GM12873 (cell line): ENCODE measurements at regions not wholly inside any gene's neighbourhood (a gene's known extent, or its start where the extent isn't known, plus 50 kb on each side); places are given as distances from the start of the nearest gene placed in this dataset.

ENCODE experiments used
- TF ChIP-seq, protein P1 (sequence below): IDR thresholded peaks from 2 replicates; pipeline ENCODE4 v1.5.1; 2012; ENCODE audit warnings: low read depth, mild to moderate bottlenecking, moderate library complexity, low read length, control low read depth; ENCODE audit not compliant: insufficient read depth; ENCODE audit errors: missing control alignments

DNA sequence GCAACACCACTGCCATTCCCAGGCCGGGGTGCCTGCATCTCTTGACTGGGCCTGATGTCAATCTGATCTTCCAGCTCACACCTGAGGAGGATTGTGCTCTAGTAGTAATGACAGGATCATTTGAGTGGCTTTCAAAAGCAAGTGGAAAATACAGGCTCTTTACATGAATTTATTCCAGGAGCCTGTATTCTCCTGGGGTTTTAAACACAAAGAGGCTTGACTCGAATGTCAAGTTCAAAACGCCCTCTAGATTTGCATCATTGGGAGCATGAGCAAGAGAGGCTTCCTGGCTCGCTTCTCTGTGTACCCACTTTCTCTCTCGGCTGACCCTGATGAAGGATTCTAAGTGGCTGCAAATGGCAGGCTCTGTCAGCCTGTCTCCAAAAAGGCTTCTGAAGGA, 199.5 kb upstream of the PUDP start:
- TF ChIP-seq, protein P1, sequence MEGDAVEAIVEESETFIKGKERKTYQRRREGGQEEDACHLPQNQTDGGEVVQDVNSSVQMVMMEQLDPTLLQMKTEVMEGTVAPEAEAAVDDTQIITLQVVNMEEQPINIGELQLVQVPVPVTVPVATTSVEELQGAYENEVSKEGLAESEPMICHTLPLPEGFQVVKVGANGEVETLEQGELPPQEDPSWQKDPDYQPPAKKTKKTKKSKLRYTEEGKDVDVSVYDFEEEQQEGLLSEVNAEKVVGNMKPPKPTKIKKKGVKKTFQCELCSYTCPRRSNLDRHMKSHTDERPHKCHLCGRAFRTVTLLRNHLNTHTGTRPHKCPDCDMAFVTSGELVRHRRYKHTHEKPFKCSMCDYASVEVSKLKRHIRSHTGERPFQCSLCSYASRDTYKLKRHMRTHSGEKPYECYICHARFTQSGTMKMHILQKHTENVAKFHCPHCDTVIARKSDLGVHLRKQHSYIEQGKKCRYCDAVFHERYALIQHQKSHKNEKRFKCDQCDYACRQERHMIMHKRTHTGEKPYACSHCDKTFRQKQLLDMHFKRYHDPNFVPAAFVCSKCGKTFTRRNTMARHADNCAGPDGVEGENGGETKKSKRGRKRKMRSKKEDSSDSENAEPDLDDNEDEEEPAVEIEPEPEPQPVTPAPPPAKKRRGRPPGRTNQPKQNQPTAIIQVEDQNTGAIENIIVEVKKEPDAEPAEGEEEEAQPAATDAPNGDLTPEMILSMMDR, result no peak

DNA sequence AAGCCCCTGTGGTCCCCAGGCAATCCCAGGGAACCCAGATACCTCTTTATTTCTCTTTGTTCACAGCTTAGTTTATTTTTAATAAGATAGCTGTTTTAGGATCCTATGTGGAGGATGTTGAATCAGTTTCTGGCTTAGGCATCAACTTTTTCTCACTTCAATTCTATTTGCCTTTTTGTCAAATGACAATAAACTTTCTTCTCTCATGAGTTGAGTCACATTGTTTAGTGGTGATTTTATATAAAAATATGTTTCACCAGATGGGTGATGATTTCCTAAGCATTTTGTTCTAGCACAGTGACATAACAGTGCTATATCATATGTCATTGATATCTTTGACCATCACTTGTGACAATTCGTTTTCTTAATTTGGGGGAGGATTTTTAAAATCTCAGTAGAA, 198.1 kb upstream of the PUDP start:
- TF ChIP-seq, protein P1, result no peak

DNA sequence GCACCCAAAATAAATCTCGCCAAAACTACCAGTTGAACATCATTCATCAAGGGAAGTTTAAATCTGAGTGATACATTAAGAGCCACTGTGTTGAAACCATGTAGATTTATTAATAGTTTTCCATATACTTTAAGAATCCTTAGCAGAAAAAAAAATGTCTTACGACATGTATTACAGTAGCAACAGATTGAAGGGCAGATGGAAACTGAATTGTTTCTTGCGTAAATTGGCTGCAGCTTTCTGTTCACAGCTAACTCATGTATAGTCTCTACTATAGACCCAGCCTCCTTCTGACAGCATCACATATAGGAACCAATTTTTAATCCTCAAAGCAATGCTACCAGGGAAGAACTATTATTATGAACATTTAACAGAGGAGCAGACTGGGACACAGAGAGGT, 195.2 kb upstream of the PUDP start:
- TF ChIP-seq, protein P1, result no peak

DNA sequence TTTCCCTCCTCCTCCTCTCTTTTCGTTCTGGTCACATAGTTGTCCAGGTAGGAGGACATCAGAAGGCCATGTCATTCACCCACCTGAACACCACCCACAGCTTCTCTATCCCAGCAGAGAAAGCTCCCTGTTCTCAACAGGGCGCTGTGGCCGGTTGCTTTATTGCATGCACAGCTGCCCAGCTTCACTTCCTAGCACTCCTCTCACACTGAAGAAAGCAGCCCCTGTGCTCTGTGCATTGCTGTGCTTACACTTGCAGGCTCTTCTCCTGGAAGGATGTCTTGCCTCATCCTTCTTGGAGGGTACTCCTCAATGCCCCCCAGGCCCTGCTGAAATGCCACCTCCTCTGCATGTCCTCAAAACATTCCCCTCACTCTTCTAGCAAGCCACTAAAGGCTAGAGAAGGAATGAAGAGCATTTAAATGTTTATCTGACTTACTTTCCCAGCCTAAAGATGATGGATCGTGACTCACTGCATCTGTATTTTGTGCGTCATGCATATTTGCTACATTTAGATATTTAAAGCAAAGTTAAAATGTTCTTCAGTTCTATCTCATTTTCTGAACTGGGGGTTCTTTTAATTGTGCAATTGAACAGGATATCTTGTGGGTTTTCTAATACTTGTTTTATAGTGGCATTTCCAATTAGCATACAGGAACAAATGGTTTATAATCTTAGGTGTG, 186.4 kb upstream of the PUDP start:
- TF ChIP-seq, protein P1, result no peak

DNA sequence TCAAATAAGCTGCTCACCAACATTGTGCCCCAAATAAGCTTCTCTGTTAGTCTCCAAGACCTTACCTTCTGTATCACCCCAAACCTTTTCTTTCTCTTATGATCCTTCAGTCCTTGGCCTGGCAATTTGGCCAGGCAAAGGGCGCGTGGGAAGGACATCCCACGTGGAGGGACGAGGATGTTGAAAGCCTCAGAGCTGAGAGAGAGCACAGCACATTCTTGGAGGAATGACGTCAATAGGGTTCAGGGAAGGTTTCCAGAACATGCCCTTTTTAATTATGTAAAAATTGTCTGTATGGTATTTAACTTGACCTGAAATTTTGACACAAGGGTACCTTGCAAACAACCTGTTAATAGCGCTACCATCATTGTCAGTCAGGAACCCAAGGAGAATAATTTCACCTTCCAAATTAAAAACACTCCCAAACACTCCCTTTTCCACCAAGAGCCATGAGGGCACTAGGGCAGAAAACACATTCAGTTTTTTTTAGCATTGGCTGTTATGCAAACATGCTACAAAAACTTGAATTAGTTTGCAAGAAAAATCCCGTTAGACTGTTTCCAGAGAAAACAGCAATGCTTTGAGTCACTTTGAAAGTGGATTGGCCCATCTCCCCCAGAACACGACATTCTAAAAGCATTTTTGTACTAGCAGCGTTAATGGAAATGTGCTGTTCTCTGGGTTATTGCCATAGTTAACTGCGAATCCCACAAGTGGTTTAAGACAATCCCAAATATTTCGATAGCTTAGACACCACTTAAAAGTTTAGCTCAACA, 183.2 kb upstream of the PUDP start:
- TF ChIP-seq, protein P1, result no peak

DNA sequence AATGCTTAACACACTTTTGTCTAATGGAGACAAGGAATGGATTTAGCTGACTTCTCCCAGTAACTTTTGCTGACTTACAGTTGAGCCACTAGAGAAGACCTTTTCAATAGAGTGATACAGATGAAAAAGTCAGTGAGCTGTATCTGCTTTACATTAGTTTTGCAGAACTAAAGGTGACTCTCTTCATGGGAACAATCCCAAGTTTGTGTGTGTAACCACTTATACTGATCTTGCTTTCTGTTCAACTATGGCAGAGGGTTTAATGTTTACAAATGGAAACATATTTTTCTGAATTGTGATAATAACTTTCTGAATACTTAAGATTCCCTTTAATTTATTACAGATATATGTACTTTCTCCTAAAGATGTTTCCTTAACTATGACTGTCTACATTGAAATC, 182.6 kb upstream of the PUDP start:
- TF ChIP-seq, protein P1, result no peak

DNA sequence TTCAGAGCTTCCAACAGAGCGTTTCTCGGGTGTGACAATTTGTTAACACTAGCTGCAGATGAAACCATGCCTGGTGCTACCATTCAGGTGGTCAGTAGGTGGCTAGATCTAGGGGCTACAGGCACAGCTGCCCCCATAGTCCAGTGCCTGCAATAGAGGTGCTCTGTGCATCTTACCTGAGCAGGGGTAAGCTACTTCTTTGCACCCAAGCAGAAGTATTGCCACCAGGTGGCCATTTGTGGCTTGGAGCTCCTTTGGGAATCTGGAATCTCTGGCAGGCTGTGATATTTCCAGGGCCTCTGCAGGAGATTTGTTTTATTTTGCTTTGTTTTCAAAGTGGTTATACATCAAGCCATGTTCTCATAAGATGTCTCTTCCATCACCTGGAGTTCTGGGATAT, 170.7 kb upstream of the PUDP start:
- TF ChIP-seq, protein P1, result no peak
